Stimulated activated CD4-positive, alpha-beta T cell treated with anti-CD3 and anti-CD28 coated beads, Interleukin-12 subunit alpha, Interleukin-12 subunit beta, amount 100 ng/mL, for 48 hours (primary cell): ENCODE measurements at regions not wholly inside any gene's neighbourhood (a gene's known extent, or its start where the extent isn't known, plus 50 kb on each side); places are given as distances from the start of the nearest gene placed in this dataset.
"Not testable (repeated sequence)": the region's sequence is repeated elsewhere in the genome, so short reads cannot be mapped to it uniquely, and the experiment has no call there.

Experiments used
- DNase-seq, 3 donors: peaks; one replicate each; pipeline ENCODE4 v3.0.0-alpha.2; 2020; ENCODE audit warnings: low read depth in 2 of 3, low spot score in 1 of 3

DNA sequence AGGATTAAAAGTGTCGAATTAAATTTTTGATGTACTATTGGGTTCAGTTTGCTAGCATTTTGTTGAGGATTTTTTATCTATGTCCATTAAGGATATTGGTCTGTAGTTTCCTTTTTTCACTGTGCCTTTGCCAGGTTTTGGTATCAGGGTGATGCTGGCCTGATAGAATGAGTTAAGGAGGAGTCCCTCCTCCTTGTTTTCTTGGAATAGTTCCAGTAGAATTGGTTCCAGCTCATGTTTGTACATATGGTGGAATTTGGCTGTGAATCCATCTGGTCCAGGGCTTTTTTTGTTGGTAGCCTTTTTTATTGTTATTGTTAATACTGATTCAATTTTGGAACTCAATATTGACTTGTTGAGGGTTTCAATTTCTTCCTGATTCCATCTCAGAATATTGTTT, 141.8 kb downstream of the SIM1 start:
- no peak for DNase-seq

DNA sequence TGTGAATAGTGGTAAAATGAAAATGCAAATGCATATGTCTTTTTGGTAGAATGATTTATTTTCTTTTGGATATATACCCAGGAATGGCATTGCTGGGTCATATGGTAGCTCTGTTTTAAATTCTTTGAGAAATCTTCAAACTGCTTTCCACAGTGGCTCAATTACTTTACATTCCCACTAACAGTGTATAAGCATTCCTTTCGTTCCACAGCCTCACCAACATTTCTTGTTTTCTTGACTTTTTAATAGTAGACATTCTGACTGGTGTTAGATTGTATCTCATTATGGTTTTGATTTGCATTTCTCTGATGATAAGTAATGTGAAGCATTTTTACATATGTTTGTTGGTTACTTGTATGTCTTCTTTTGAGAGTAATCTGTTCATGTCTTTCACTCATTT, 144.0 kb downstream of the SIM1 start:
- DNase-seq = no peak

DNA sequence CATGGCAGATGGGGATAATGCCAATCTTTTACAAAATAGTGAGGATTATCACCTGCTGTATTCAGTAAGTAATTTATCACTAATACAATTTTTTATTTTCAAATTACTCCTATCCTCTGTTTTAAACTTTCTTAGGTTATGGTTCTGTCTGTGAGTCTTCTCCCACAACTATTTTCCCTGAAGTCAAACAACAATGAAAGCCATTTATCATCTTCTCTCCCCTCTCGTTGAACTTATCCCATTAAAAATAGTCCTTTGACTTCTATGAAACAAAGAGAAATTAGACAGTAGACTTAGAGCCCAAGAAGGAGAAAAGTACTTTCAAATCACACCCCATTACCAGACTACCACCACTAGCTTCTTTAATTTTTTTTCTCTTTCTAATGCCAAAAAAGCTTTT, 147.7 kb downstream of the SIM1 start:
- DNase-seq = no peak

DNA sequence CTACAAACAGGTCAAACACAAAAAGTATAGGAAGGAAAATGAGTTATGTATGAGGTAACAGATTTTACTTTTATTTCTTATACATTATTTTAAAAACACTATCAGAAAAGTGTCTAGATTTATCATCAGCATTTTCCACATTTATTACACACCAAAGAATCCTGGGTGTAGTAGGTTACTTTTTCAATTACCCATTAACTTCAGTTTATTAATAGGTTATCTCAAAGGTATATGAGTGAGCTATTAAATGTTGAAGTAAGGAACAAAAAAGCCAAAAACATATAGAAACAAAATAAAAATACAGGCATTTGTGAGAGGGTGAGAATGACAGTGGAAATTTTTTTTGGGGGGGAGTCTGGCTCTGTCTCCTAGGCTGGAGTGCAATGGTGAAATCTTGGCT, 150.5 kb downstream of the SIM1 start:
- no peak for DNase-seq

DNA sequence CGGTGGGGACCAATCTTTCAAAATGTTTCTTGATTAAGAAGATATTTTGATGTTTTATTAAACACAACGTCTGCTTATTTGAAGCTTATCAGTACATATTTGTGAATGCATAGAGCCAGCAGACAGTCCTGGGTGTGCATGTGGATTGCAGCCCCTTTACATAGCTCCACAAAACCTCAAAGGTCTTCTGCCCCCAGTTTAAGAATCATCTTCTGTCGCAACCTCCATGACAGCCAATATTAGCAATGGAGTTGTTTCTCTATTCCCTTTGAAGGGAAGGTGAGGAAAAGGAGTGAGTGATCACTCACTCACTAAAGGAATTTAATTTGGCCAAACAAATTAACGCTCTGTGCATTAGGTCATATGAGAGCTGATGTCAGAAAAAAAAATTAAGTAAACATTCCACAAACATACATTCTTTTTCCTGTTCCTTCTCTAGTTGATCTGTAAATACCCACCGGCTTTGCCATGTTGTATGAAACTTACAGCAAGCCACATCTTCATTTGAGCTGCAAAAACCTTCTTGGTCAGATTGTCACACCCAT, 152.9 kb downstream of the SIM1 start:
- no peak for DNase-seq

DNA sequence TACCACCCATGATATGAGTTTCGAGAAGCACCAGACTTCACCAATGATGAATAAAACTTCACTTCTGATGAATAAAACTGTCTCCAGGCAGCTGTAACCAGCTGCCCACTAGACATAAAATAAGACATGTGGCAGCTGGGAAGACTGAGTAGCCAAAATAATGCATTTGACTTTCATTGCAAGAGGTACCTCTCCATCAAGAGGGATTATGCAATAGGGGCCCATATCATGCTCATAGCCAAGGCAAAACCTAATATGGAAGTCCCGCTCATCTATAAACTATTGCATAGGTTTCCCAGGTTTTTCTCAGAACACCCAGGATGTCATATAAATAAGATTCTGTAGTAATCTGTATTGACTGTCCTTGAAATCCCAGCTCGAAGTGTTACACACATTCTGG, 155.5 kb downstream of the SIM1 start:
- no peak for DNase-seq

DNA sequence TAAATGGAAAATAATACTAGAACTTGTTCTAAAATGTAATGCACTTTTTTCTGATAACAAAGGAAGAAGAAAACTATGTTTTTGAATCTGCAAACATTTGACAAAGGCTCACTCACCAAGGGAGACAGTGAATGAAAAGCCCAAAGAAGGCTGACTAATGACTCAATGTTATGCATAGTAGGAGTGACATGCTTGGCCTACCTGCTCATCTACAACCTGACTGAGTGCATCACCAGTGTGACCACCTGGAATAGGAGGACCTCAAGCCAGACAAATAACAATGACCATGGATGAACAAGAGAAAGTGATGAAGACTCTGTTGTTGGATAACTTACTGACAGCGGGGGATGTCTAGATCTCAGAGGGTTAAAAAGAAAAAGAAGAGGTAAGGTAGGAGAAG, 157.2 kb downstream of the SIM1 start:
- no peak for DNase-seq

DNA sequence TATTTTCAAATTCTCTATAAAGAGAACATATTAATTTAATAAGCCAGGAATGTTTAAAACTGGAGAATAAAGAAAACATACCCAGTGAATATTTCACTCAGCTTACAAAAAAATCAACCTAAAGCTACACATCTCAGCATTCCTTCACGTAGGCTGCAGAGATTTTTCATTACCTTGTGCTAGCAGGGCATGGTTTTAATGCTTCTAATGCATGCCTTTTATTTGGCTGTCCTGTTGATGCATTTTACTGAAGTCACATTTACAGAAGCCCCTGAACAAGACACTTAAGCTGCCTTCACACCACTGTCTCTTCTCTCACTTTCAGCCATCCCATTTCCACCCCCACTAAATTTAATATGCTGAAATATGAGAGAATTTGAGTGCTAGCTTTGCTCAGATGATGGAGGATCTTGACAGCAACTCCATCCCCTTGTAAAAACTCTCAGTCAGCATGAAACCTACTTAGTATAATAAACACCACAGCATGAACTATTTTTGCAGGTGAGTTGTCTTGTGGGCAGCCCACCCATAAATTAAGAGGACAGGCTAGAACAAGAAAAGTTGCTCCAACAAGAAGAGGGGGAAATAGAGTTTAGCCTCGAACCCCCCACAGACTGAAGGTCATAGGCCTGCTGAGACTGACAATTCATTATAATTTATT, 159.4 kb downstream of the SIM1 start:
- DNase-seq = no peak

DNA sequence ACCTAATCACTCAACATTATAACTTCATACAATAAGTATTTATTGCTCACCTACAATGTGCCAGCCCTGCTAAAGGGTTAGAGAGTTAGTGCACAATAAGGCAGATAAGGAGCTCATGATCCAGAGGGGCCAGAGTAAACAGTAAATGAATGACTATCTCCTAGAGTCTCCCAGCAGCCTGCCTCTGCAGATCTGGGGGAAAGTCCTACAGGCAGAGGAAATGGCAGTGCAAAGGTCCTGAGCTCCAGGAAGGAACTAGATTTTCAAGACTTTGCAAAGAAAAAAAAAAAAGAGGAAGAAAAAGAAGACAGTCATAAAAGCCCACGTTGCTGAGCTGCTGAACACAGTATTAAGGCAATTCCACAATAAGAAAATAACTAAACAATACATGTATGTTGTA, 160.1 kb downstream of the SIM1 start:
- DNase-seq = no peak

DNA sequence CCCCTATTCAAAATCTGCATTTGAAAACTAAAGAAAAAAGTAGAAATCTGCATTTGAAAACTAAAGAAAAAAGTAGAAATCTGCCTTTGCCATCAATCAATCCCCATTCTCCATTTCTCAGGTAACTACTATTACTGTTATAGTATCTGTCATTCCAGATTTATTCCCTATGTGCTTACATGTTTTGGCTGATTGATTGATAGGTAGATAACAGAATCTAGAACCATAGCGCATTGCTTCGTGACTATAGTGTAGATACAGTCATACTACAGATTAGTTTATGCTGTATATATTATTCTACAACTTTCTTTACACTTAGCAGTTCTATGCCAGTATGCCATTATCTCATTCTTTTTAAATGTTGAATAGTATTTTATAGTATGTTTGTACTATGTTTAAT, 163.0 kb downstream of the SIM1 start:
- DNase-seq = no peak

DNA sequence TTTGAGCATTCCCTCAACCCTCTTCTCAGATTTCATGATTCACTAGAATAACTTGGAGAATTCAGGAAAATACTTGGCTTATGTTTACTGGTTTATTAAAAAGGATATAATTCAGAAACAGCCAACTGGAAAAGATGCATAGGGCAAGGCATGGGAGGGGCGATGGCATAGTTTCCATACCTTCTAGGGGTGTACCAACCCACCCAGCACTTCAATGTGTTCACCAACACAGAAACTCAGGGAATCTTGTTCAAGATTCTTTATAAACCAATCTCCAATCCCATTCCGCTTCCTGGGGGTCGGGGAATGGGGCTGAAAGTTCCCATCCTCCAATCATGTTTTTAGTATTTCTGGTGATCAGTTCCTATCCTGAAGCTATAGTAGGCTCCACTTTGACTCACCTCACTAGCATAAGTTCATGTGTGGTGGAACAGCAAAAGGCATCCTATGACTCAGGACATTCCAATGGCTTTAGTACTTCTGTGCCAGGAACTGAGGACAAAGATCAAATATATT, 164.4 kb downstream of the SIM1 start:
- no peak for DNase-seq

DNA sequence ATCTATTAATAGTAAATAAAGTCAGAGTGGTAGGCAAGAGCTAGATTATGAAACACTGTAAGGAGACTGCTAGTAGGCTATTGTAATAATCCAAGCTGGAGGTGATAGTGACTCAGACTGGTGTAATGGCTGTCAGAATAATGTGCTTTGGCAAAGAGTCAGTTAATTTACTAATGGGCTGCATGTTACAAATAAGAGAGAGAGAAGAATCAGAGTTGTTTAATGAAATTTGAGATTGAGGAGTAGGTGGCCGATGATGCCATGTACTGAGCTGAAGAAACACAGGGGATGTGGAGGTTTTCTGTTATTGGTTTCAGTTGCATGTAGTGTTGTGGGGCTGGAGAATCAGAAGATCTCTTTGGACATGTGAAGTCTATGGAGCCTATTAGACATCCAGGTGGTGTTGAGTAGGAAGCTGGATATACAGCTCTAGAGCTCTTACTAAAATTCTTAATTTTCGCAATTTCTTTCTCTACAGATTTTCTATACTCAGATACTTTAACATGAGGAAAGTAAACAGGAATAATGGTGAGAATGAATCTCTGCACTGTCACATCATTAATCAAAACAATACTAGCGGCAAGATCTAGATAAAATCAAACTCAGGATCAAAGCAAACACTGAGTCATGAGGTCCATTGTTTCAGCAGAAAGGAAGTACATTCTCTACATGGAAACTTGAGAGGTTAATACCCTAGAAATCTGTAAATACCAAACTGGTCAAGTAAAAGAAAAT, 167.7 kb downstream of the SIM1 start:
- DNase-seq = no peak

DNA sequence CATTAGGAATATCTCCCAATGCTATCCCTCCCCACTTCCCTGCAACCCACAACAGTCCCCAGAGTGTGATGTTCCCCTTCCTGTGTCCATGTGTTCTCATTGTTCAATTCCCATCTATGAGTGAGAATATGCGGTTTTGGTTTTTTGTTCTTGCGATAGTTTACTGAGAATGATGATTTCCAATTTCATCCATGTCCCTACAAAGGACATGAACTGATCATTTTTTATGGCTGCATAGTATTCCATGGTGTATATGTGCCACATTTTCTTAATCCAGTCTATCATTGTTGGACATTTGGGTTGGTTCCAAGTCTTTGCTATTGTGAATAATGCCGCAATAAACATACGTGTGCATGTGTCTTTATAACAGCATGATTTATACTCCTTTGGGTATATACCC, 169.5 kb downstream of the SIM1 start:
- not testable (repeated sequence) for DNase-seq

DNA sequence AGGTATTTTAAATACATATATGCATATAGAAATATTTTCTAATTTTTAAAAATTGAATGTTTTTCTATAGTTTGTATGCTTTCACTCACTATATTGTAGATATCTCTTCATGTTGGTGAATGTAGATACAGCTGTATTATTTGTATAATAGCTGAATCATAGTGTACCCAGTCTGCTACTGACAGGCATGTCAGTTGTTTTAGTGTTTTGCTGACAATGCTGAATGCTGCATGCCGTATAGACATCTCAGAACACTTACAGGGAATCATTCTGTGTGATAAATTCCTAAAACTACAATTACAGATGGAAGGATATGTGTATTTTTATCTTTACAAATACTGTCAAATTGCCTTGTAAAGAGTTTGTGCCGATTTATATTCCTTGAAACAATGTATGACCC, 175.4 kb downstream of the SIM1 start:
- no peak for DNase-seq

DNA sequence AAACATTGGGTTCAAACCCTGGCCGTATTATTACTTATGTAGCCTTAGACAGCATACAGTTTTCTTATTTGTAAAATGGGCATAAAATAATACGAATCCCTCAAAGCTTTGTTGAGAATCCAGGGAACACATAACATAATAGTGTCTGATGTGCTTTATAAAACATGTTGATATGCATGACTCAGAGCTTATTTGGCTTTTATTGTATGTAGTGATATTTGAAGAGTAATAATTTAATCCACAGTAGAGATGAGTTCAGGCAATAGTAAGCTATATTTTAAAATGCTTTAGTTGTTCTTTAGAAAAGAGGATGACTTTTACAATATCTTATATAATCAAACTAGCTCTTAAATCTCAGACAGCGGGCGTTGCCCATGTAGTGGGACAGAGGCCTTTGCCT, 176.4 kb downstream of the SIM1 start:
- DNase-seq = no peak

DNA sequence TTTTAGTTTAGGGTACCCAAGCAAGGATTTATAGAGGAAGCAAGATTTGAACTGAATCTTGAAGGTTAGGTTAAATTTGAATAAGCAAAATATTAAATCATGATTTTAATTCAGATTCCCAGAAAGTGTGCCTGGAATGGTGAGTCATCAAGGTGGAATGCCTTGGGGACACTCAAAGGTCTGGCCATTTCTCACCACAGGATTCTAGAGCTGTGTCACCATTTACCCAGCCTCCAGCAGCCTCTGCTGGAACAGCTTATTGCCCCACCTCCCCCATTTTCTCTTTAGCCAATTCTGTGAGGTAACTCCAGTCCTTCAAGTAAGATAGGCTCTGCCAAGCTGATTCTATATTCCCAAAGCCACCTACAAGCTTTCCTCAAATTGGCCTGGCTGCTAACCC, 181.4 kb downstream of the SIM1 start:
- DNase-seq = no peak

DNA sequence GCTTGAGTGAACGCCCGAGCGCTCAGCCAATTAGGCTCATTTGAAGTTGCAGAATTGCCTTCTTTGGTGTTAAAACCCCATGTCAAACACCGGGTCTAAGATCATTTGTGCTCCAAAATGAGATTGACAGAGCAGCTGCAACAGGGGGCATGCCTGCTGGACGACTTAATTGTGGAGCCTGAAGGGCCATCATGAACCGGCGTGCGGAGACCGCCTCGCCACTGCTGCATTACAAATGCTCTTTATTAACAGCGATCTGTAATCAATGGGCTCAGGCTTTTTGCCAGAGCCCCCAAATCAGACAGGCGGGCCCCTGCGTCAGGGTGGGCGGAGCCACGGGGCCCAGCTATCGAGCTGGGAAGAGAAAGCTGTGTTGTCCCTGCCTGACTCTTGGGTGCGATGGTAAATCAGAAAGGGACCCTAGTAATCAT, 183.2 kb downstream of the SIM1 start:
- no peak for DNase-seq

DNA sequence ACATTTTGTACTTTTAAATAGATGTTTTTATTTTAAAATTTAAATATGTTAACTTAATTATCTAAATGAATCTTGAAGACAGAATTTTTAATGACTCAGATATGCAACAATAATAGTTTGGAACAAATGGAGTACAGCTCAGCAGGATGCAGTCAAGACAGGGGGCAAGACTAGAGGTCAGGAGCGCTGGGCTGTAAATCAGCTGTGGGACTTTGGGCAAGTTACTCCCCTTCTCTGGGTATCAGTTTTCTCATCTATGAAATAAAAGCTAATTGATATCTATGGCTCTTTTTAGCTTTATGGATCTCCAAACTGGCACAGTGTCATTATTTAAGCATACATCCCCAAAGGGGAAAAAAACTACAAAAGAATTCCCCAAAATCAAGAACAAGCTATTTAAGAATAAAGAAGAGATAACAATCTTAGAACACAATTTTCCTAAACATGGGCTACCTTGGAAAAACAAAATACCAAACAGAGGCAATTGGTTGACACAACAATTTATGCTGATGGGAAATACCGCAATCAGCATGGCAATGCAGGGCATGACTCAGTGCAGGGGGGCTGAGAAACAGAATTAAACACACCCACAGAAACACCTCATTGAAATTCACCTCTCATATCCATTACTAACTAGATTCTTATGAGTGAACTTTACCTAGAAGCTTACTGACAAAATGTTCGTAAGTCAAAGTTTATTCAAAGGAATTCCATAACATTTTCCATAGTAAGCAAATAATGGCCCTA, 188.2 kb downstream of the SIM1 start:
- DNase-seq = no peak

DNA sequence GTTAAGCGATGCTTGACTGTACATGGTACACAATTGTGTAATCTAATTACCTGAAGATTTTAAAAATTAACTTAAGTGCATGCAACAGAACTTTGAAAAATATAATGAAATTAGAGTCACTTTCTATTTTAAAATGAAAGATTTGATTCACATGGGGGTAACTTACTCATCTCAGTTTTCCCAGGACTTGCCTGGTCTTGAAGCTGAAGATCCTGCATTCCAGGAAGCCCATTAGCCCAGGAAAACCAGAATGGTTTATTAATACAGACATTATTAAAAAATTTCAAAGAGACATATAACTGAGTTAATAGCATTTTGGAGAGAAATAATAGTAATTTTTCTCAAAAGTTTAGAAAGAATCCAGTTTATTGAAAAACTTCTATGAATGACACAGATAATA, 190.6 kb downstream of the SIM1 start:
- no peak for DNase-seq

DNA sequence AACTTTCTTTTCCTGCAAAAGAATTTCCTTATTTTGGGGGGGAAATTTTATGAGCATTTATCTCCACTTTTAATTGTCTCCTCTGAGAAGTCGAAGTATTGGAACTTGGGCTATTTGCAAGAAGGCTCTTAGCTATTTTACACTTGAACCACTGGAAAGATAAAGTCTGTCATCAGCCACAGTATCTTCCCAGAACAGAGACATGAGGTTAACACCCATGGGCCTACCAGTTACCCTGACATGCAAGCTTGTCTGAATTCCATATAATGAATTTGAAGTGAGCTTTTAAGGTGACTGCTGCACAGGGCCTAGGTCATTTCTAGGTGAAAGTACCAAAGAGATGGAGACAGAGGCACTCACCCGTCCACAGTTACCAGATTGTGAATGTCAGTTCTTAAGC, 193.1 kb downstream of the SIM1 start:
- DNase-seq = no peak

DNA sequence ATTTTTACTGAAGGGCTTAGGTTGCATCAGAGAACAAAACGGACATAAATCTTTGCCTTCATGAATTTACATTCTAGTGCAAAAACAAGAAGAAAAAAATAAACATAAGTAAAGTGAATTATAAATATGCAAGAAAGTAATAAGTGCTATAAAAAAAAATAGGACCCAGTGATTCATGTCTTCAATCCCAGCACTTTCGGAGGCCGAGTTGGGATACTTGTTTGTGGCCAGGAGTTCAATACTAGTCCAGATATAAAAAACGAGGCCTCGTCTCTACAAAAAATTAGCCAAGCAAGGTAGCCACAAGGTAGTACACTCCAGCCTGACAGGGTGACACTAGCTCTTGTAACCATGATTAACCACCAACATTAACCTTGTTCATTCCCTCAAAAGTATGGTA, 193.5 kb downstream of the SIM1 start:
- no peak for DNase-seq

DNA sequence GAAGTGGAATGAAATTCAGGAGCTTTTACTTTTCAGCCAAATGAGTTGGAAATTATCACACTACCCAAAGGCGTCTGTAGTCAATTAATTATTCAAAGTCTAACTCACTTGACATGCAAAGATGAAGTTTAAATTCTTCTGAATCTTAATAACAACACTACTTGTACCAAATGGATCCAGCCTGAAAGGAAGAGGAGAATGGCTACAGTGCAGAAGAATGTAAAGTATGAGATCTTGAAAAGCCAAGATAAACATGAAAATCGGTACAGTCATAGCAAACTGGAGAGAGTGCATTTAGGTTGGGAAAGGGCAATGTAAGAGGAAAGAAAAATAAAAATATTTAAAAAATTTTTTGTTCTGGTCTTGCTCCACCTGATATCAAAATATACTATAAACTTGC, 195.5 kb downstream of the SIM1 start:
- no peak for DNase-seq
